SK-N-SH (cell line): ENCODE measurements at regions not wholly inside any gene's neighbourhood (a gene's known extent, or its start where the extent isn't known, plus 50 kb on each side); places are given as distances from the start of the nearest gene placed in this dataset.
"Not testable (repeated sequence)": the region's sequence is repeated elsewhere in the genome, so short reads cannot be mapped to it uniquely, and the experiment has no call there.

Source experiments
- CTCF ChIA-PET: fragments of 300-600, 350-600 bp; formaldehyde crosslinking; extraction: SDS; loops from one replicate; lab custom pipeline; 2021; lab: Yijun Ruan, JAX
- POLR2A ChIA-PET: fragments of 350-600 bp; sonication (Branson Sonifier 250); formaldehyde crosslinking; extraction: SDS; loops from one replicate; lab custom pipeline; 2020; ENCODE audit warnings: antibody characterized with exemption, inconsistent platforms; lab: Yijun Ruan, JAX
- DNase-seq: peaks from one replicate; pipeline ENCODE4 v3.0.0; 2012
- H2AFZ ChIP-seq: fragments of 200-600 bp; sonication (generic); 2 replicates; pipeline ENCODE4 v1.8.1; 2016; ENCODE audit warnings: antibody characterized with exemption, mild to moderate bottlenecking, low read depth
- H3F3A ChIP-seq: fragments of 200-600 bp; sonication (generic); replicated peaks from 2 replicates; pipeline ENCODE3; 2016; ENCODE audit warnings: antibody characterized with exemption, mild to moderate bottlenecking; ENCODE audit not compliant: insufficient read depth
- H3K27ac ChIP-seq, 2 experiments: fragments of 200-500 bp in 1 of 2; fragments of 200-600 bp in 1 of 2; sonication (Bioruptor generic) in 1 of 2; sonication (generic), shearing (Covaris generic) in 1 of 2; 2 replicates each; pipeline versions ENCODE4 v1.5.1 to v1.6.1; 2014 to 2016; ENCODE audit warnings: low read depth in 2 of 2, inconsistent platforms in 1 of 2, low read length in 1 of 2, mild to moderate bottlenecking in 1 of 2, mixed read lengths in 1 of 2
- H3K27me3 ChIP-seq: fragments of 200-600 bp; sonication (generic), shearing (Covaris generic); 2 replicates; pipeline ENCODE4 v1.6.1; 2016; ENCODE audit warnings: mixed run types; ENCODE audit not compliant: insufficient read depth
- H3K36me3 ChIP-seq, 2 experiments: fragments of 200-500 bp in 1 of 2; fragments of 200-600 bp in 1 of 2; sonication (Bioruptor generic) in 1 of 2; sonication (generic) in 1 of 2; replicated peaks in 1 of 2; 2 replicates each; pipeline versions ENCODE3 to v1.5.1; 2014 to 2016; ENCODE audit warnings: low read length in 1 of 2, mild to moderate bottlenecking in 1 of 2; ENCODE audit not compliant: insufficient read depth in 2 of 2, control insufficient read depth in 1 of 2
- H3K4me1 ChIP-seq, 2 experiments: fragments of 200-500 bp in 1 of 2; fragments of 200-600 bp in 1 of 2; sonication (Bioruptor generic) in 1 of 2; sonication (generic), shearing (Covaris generic) in 1 of 2; 2 replicates each; pipeline versions ENCODE4 v1.5.1 to v1.6.1; 2014 to 2016; ENCODE audit warnings: low read depth in 1 of 2, low read length in 1 of 2, mixed run types in 1 of 2; ENCODE audit not compliant: insufficient read depth in 2 of 2, control insufficient read depth in 1 of 2
- H3K4me2 ChIP-seq: fragments of 200-600 bp; sonication (generic), shearing (Covaris generic); 2 replicates; pipeline ENCODE4 v1.6.1; 2017; ENCODE audit warnings: mixed run types
- H3K4me3 ChIP-seq, 2 experiments: fragments of 200-500 bp in 1 of 2; fragments of 200-600 bp in 1 of 2; sonication (Bioruptor generic) in 1 of 2; sonication (generic), shearing (Covaris generic) in 1 of 2; 2 replicates each; pipeline versions ENCODE4 v1.5.1 to v1.8.1; 2014 to 2016; ENCODE audit warnings: low read depth in 2 of 2, inconsistent platforms in 1 of 2, low read length in 1 of 2, mild to moderate bottlenecking in 1 of 2, mixed read lengths in 1 of 2, moderate library complexity in 1 of 2
- H3K79me2 ChIP-seq: fragments of 200-600 bp; sonication (generic); 2 replicates; pipeline ENCODE4 v1.8.1; 2017; ENCODE audit warnings: mild to moderate bottlenecking; ENCODE audit not compliant: insufficient read depth
- H3K9ac ChIP-seq: fragments of 200-600 bp; sonication (generic); 2 replicates; pipeline ENCODE4 v1.6.1; 2017; ENCODE audit warnings: mixed run types
- H3K9me2 ChIP-seq: fragments of 200-600 bp; sonication (generic); 2 replicates; pipeline ENCODE4 v1.6.1; 2017; ENCODE audit warnings: mixed run types
- H3K9me3 ChIP-seq: fragments of 200-600 bp; sonication (generic); 2 replicates; pipeline ENCODE4 v1.6.1; 2017; ENCODE audit warnings: mixed run types, mild to moderate bottlenecking, moderate library complexity
- H4K20me1 ChIP-seq: fragments of 200-600 bp; sonication (generic); 2 replicates; pipeline ENCODE4 v1.6.1; 2017; ENCODE audit warnings: mild to moderate bottlenecking, mixed run types; ENCODE audit not compliant: insufficient read depth
- ELF1 ChIP-seq: IDR thresholded peaks from 2 replicates; pipeline ENCODE4 v1.4.0; 2012
- EZH2phosphoT487 ChIP-seq: fragments of 200-600 bp; sonication (generic); IDR thresholded peaks from 2 replicates; pipeline ENCODE4 v1.6.1; 2017; ENCODE audit warnings: low read depth, mixed run types, mild to moderate bottlenecking, antibody characterized with exemption, moderate library complexity, borderline replicate concordance
- FOXJ3 ChIP-seq: sonication (generic); formaldehyde crosslinking; IDR thresholded peaks from 2 replicates; pipeline ENCODE4 v1.5.1; 2020; ENCODE audit warnings: mild to moderate bottlenecking, missing genetic modification reagents
- TCF12 ChIP-seq: IDR thresholded peaks from 2 replicates; pipeline ENCODE4 v1.4.0; 2012
- WGBS: methylation state at CpG from one replicate; pipeline ENCODE4 v1.1.6; 2017; ENCODE audit warnings: low lambda C conversion rate; 5-methylcytosine and 5-hydroxymethylcytosine counted together
- TF ChIP-seq, protein P1 (sequence below): fragments of 150-350 bp; IDR thresholded peaks from 2 replicates; pipeline ENCODE4 v1.6.1; 2016; ENCODE audit warnings: mild to moderate bottlenecking, low read depth, low read length
- TF ChIP-seq, protein P2 (sequence below): fragments of 200-600 bp; sonication (generic); IDR thresholded peaks from 2 replicates; pipeline ENCODE4 v1.6.1; 2017; ENCODE audit warnings: antibody characterized with exemption, mild to moderate bottlenecking, moderate library complexity
- TF ChIP-seq, protein P3 (sequence below): IDR thresholded peaks from 2 replicates; pipeline ENCODE4 v1.4.0; 2012; ENCODE audit warnings: low read depth, borderline replicate concordance

DNA sequence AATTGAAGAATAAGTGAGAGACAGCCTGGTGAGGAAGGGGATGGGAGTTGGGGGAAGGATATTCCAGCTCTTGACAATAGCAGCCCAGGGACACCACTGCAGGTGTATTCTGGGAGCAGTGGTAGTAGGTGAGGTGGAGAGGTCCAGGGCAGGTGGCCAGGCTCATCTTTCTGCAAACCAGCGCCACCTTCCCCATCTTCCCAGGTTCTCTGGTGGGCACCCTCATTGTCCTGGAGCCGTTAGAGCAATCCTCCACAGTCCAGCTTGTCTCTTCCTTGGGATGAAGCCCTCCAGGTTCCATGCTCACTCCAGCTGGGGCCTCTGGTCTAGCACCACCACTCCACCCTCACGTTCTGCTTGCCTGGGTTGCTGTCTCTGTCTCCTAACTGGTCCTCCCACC is 97.0 kb downstream of the IER5 start:
- H3K4me3 ChIP-seq = no peak overlapping the region
- no peaks in the 10 kb centered on the region; a peak in 1 of 4 replicates for H3K4me1 ChIP-seq
- H3K9ac ChIP-seq = no peak overlapping the region
- WGBS = 0% methylated on average over 2 of the region's 3 CpGs
- no peaks in the 10 kb centered on the region for H3K9me3 ChIP-seq
- no peak overlapping the region for H2AFZ ChIP-seq
- H3K27me3 ChIP-seq = peaks cover 11% of the 10 kb centered on the region; the same call in 1 of the 2 replicates
- no peaks in the 10 kb centered on the region for H3K9me2 ChIP-seq
- H3F3A ChIP-seq = no peaks in the 10 kb centered on the region
- no peaks in the 10 kb centered on the region for H3K36me3 ChIP-seq
- no peak overlapping the region for H3K4me2 ChIP-seq
- CTCF ChIA-PET = interaction anchor here (10.9 kb wide), 1 partner anchor 240 kb away, joined by 134 read pairs; no protein-coding TSS in a partner anchor
- no peak for DNase-seq
- TF ChIP-seq ELF1 (no peak), EZH2phosphoT487 (no peak), TCF12 (no peak)
- TF ChIP-seq, protein P1, sequence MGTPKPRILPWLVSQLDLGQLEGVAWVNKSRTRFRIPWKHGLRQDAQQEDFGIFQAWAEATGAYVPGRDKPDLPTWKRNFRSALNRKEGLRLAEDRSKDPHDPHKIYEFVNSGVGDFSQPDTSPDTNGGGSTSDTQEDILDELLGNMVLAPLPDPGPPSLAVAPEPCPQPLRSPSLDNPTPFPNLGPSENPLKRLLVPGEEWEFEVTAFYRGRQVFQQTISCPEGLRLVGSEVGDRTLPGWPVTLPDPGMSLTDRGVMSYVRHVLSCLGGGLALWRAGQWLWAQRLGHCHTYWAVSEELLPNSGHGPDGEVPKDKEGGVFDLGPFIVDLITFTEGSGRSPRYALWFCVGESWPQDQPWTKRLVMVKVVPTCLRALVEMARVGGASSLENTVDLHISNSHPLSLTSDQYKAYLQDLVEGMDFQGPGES = no peak
- TF ChIP-seq, protein P2, sequence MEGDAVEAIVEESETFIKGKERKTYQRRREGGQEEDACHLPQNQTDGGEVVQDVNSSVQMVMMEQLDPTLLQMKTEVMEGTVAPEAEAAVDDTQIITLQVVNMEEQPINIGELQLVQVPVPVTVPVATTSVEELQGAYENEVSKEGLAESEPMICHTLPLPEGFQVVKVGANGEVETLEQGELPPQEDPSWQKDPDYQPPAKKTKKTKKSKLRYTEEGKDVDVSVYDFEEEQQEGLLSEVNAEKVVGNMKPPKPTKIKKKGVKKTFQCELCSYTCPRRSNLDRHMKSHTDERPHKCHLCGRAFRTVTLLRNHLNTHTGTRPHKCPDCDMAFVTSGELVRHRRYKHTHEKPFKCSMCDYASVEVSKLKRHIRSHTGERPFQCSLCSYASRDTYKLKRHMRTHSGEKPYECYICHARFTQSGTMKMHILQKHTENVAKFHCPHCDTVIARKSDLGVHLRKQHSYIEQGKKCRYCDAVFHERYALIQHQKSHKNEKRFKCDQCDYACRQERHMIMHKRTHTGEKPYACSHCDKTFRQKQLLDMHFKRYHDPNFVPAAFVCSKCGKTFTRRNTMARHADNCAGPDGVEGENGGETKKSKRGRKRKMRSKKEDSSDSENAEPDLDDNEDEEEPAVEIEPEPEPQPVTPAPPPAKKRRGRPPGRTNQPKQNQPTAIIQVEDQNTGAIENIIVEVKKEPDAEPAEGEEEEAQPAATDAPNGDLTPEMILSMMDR = no peak
- POLR2A ChIA-PET = no interaction called here
- H4K20me1 ChIP-seq = no peaks in the 10 kb centered on the region
- no peak overlapping the region for H3K27ac ChIP-seq
- H3K79me2 ChIP-seq = no peaks in the 10 kb centered on the region

DNA sequence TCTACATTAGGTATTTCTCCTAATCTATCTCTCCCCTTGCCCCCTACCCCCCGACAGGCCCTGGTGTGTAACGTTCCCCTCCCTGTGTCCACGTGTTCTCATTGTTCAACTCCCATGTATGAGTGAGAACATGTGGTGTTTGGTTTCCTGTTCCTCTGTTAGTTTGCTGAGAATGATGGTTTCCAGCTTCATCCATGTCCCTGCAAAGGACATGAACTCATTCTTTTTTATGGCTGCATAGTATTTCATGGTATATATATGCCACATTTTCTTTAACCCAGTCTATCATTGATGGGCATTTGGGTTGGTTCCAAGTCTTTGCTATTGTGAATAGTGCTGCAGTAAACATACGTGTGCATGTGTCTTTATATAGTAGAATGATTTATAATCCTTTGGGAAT is 97.6 kb downstream of the IER5 start:
- H3K4me3 ChIP-seq, H3K27ac ChIP-seq, H3K9ac ChIP-seq, H3K4me1 ChIP-seq, POLR2A ChIA-PET, H3F3A ChIP-seq, DNase-seq, H3K9me2 ChIP-seq, H3K79me2 ChIP-seq, H3K9me3 ChIP-seq, H3K4me2 ChIP-seq, H4K20me1 ChIP-seq, H3K36me3 ChIP-seq, H2AFZ ChIP-seq: not testable (repeated sequence)
- 14% methylated on average over 4 of the region's 4 CpGs for WGBS
- CTCF ChIA-PET = interaction anchor here (10.9 kb wide), 1 partner anchor 240 kb away, joined by 134 read pairs; no protein-coding TSS in a partner anchor
- peaks cover 11% of the 10 kb centered on the region; the same call in 1 of the 2 replicates for H3K27me3 ChIP-seq

DNA sequence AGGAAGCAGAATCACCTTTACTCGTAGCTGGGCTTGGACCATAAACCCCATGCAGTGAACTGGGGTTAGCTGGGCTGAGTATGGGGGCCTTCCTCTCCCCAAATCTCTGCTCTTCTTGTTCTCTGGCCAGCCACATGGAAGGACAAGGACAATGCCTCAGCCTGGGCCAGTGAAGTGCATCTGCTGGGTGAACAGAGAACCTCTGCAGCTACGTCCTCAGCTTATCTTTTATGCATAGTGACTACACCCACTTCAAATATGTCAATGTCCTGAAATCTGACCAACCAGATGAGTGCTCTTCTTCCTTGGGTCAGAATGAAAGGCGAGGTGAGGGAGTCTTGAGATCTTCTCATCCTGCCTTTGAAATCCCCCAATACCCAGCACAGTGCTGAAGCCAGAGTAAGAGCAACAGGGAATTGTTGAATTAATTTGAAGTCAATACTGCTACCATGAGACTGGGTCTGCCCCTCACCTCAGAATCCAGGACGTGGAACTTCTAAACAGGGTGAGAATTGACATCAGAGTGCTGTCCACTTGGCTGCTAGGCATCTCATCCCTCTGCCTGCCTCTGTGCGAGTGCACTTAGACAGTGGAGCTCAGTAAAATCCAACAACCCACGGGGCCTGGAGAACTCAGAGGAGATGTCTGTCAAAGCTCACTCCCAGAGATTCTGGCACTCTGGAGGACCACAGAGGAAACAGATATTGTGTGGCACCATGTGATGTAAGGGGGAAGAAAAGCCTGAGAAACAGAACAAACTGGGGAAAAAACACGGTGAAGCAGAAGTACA is 99.0 kb downstream of the IER5 start:
- Histone ChIP-seq H3K4me2 (no peak overlapping the region), H3K4me1 (no peaks in the 10 kb centered on the region; a peak in 1 of 4 replicates), H3K9ac (no peak overlapping the region), H3K27ac (no peak overlapping the region), H2AFZ (no peak overlapping the region), H3K36me3 (no peaks in the 10 kb centered on the region), H3K27me3 (peaks cover 11% of the 10 kb centered on the region; the same call in 1 of the 2 replicates), H3K79me2 (no peaks in the 10 kb centered on the region), H3F3A (no peaks in the 10 kb centered on the region), H3K4me3 (no peak overlapping the region), H3K9me3 (no peaks in the 10 kb centered on the region), H3K9me2 (no peaks in the 10 kb centered on the region), H4K20me1 (no peaks in the 10 kb centered on the region)
- CTCF ChIA-PET = interaction anchor here (1.1 to 10.9 kb wide), 5 partner anchors 17 to 238 kb away, joined by 3 to 134 read pairs (median 38); no protein-coding TSS in a partner anchor
- POLR2A ChIA-PET = no interaction called here
- no peak for TF ChIP-seq FOXJ3 (CRISPR knock-in tag)
- TF ChIP-seq, protein P3, sequence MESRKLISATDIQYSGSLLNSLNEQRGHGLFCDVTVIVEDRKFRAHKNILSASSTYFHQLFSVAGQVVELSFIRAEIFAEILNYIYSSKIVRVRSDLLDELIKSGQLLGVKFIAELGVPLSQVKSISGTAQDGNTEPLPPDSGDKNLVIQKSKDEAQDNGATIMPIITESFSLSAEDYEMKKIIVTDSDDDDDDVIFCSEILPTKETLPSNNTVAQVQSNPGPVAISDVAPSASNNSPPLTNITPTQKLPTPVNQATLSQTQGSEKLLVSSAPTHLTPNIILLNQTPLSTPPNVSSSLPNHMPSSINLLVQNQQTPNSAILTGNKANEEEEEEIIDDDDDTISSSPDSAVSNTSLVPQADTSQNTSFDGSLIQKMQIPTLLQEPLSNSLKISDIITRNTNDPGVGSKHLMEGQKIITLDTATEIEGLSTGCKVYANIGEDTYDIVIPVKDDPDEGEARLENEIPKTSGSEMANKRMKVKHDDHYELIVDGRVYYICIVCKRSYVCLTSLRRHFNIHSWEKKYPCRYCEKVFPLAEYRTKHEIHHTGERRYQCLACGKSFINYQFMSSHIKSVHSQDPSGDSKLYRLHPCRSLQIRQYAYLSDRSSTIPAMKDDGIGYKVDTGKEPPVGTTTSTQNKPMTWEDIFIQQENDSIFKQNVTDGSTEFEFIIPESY = no peak
- DNase-seq = no peak
- WGBS = 26% methylated on average over 7 of the region's 7 CpGs
